ENCODE measurements at regions not wholly inside any gene's neighbourhood (a gene's known extent, or its start where the extent isn't known, plus 50 kb on each side); places are given as distances from the start of the nearest gene placed in this dataset.

GRCh38 chr11:91768783-91769182 lies 455.8 kb upstream of the FAT3 start:
- Histone ChIP-seq H3K27me3 (no peaks in the 10 kb centered on the region), H4K20me1 (ENCODE audit: insufficient read depth, poor library complexity, severe bottlenecking) (no peaks in the 10 kb centered on the region), H3K4me2 (no peak overlapping the region), H3K4me3 (no peak overlapping the region), H3K27ac (no peak overlapping the region), H3K9me3 (ENCODE audit: low read depth) (no peaks in the 10 kb centered on the region), H3K36me3 (replicated peaks; ENCODE audit: insufficient read depth, low read depth) (no peaks in the 10 kb centered on the region), H3K79me2 (no peaks in the 10 kb centered on the region), H2AFZ (no peak overlapping the region), H3K4me1 (ENCODE audit: insufficient read depth) (no peaks in the 10 kb centered on the region), H3K9me2 (replicated peaks; ENCODE audit: insufficient read depth) (no peaks in the 10 kb centered on the region)
- no peak for TF ChIP-seq EZH2 (IDR thresholded peaks at IDR 0.05; ENCODE audit: borderline replicate concordance)
- TF ChIP-seq CTCF (IDR thresholded peaks at IDR 0.05; ENCODE audit: poor library complexity) = no peak
- no peak for TF ChIP-seq EZH2phosphoT487 (IDR thresholded peaks at IDR 0.05; ENCODE audit: low read depth, severe bottlenecking, unreplicated experiment)
- DNase-seq (ENCODE audit: low spot score) = no peak
- WGBS (ENCODE audit: low lambda C conversion rate, missing lambda C conversion rate) = 96% methylated on average over 1 of the region's 1 CpG

GRCh38 chr11:91763331-91763730 lies 461.3 kb upstream of the FAT3 start:
- Histone ChIP-seq H3K27me3 (no peaks in the 10 kb centered on the region), H3K27ac (no peak overlapping the region), H4K20me1 (ENCODE audit: insufficient read depth, poor library complexity, severe bottlenecking) (no peaks in the 10 kb centered on the region), H3K4me1 (ENCODE audit: insufficient read depth) (no peaks in the 10 kb centered on the region), H2AFZ (no peak overlapping the region), H3K9me3 (ENCODE audit: low read depth) (no peaks in the 10 kb centered on the region), H3K9me2 (replicated peaks; ENCODE audit: insufficient read depth) (no peaks in the 10 kb centered on the region), H3K79me2 (no peaks in the 10 kb centered on the region), H3K4me3 (no peak overlapping the region), H3K36me3 (replicated peaks; ENCODE audit: insufficient read depth, low read depth) (no peaks in the 10 kb centered on the region), H3K4me2 (no peak overlapping the region)
- TF ChIP-seq EZH2 (IDR thresholded peaks at IDR 0.05; ENCODE audit: borderline replicate concordance) (no peak), CTCF (IDR thresholded peaks at IDR 0.05; ENCODE audit: poor library complexity) (no peak), EZH2phosphoT487 (IDR thresholded peaks at IDR 0.05; ENCODE audit: low read depth, severe bottlenecking, unreplicated experiment) (no peak)
- DNase-seq (ENCODE audit: low spot score) = no peak

GRCh38 chr11:91761406-91762025 lies 463.1 kb upstream of the FAT3 start:
- DNase-seq (ENCODE audit: low spot score) = no peak
- WGBS (ENCODE audit: low lambda C conversion rate, missing lambda C conversion rate) = 40% methylated on average over 3 of the region's 3 CpGs
- Histone ChIP-seq H3K4me2 (no peak overlapping the region), H3K27ac (no peak overlapping the region), H3K4me1 (ENCODE audit: insufficient read depth) (no peaks in the 10 kb centered on the region), H3K4me3 (no peak overlapping the region), H3K27me3 (no peaks in the 10 kb centered on the region), H3K79me2 (no peaks in the 10 kb centered on the region), H3K36me3 (replicated peaks; ENCODE audit: insufficient read depth, low read depth) (no peaks in the 10 kb centered on the region), H3K9me2 (replicated peaks; ENCODE audit: insufficient read depth) (no peaks in the 10 kb centered on the region), H2AFZ (no peak overlapping the region), H3K9me3 (ENCODE audit: low read depth) (no peaks in the 10 kb centered on the region), H4K20me1 (ENCODE audit: insufficient read depth, poor library complexity, severe bottlenecking) (no peaks in the 10 kb centered on the region)
- TF ChIP-seq CTCF (IDR thresholded peaks at IDR 0.05; ENCODE audit: poor library complexity) (no peak), EZH2 (IDR thresholded peaks at IDR 0.05; ENCODE audit: borderline replicate concordance) (no peak), EZH2phosphoT487 (IDR thresholded peaks at IDR 0.05; ENCODE audit: low read depth, severe bottlenecking, unreplicated experiment) (no peak)

All from hepatocyte (in vitro differentiated cells).